ENCODE measurements at regions not wholly inside any gene's neighbourhood (a gene's known extent, or its start where the extent isn't known, plus 50 kb on each side); places are given as distances from the start of the nearest gene placed in this dataset.

DNA sequence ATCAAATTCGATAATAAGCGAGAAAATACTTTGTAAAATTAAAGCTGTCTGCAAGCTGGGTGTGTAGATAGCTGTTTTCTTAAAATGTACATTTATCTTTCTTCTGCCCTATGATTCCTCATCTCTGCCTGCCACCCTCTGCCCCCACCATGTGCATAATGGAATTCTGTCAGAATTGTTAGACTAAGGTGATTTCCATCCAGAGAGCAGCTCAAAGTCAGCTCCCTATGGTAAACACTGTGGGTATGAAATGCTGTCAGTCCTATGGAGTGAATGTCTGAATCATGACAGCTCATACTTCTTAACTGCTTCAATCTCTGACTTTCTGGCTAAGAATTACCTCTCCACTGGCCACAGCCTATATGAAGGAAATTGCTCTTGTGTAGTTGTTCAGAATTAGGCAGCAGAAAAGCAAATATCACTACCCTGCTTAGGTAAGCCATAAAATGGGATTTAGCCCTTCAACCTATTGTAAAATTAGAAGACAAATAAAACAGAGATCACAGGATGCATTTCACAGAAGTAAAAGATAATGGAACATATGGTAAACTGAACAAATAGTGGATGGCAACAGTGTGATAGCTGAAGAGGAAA, 137.7 kb downstream of the CD8B2 start (continued):
- TF ChIP-seq ZNF274 (IDR thresholded peaks at IDR 0.05; ENCODE audit: low read depth, low read length) (no peak), EZH2 (IDR thresholded peaks at IDR 0.05) (no peak)

DNA sequence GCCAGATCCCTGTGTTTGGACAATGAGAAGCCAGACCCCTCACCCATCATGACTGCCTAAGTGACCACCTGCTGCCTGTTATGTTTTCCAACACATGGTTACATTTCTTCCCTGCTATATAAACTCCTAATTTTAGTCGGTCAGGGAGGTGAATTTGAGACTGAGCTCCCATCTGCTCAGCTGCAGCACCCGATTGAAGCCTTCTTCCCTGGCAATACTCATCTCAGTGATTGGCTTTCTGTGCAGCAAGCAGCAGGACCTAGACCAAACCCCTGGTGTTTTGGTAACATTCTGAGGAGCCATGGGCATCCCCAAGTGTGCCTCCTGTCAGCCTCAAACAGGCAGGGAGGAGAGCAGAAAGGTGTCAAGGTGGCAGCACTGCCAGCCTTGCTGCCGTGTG, 141.2 kb downstream of the CD8B2 start:
- ATAC-seq (no peak), DNase-seq (ENCODE audit: low read depth, low spot score) (no peak)
- Histone ChIP-seq H3K36me3 (ENCODE audit: control insufficient read depth in 1 of 2, insufficient read depth in 2 of 2, low read length in 2 of 2) (no peaks in the 10 kb centered on the region), H2AFZ (ENCODE audit: low read depth, low read length, poor library complexity, severe bottlenecking) (no peak overlapping the region), H3K9ac (ENCODE audit: low read length) (no peak overlapping the region), H3K4me1 (ENCODE audit: control insufficient read depth in 1 of 2, insufficient read depth in 2 of 2, low read length in 2 of 2) (no peaks in the 10 kb centered on the region), H4K20me1 (ENCODE audit: insufficient read depth) (no peaks in the 10 kb centered on the region), H3K27ac (ENCODE audit: low read depth, low read length) (no peak overlapping the region), H3K27me3 (ENCODE audit: insufficient read depth, low read length) (0 out of 2 replicates have a peak, but pooled peaks cover 3% of the 10 kb centered on the region), H3K4me2 (ENCODE audit: low read length) (no peak overlapping the region), H3K9me2 (ENCODE audit: insufficient read depth) (no peaks in the 10 kb centered on the region), H3K9me3 (ENCODE audit: control insufficient read depth in 1 of 2, insufficient read depth in 1 of 2, low read depth in 1 of 2, low read length in 2 of 2) (peaks cover 0 to 3% of the 10 kb centered on the region in 2 experiments; a peak in 1 of 4 replicates), H3K79me2 (ENCODE audit: insufficient read depth, low read length) (no peaks in the 10 kb centered on the region), H3K4me3 (replicated peaks in 1 of 2; ENCODE audit: low read depth in 1 of 2, low read length in 2 of 2) (no peak overlapping the region)
- ChIA-PET CTCF (no interaction called here), POLR2A (no interaction called here), RAD21 (ENCODE audit: low non-redundant PET in 1 of 2, low total read pairs in 2 of 2, uncharacterized antibody in 2 of 2, unreplicated experiment in 2 of 2) (no interaction called here)
- no TSS peak for BruUV-seq (replicated peaks)
- TF ChIP-seq, protein P1, sequence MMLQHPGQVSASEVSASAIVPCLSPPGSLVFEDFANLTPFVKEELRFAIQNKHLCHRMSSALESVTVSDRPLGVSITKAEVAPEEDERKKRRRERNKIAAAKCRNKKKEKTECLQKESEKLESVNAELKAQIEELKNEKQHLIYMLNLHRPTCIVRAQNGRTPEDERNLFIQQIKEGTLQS (IDR thresholded peaks at IDR 0.05) = no peak
- no peak for TF ChIP-seq FOSL1 (IDR thresholded peaks at IDR 0.05; ENCODE audit: low read depth)
- TF ChIP-seq, protein P2, sequence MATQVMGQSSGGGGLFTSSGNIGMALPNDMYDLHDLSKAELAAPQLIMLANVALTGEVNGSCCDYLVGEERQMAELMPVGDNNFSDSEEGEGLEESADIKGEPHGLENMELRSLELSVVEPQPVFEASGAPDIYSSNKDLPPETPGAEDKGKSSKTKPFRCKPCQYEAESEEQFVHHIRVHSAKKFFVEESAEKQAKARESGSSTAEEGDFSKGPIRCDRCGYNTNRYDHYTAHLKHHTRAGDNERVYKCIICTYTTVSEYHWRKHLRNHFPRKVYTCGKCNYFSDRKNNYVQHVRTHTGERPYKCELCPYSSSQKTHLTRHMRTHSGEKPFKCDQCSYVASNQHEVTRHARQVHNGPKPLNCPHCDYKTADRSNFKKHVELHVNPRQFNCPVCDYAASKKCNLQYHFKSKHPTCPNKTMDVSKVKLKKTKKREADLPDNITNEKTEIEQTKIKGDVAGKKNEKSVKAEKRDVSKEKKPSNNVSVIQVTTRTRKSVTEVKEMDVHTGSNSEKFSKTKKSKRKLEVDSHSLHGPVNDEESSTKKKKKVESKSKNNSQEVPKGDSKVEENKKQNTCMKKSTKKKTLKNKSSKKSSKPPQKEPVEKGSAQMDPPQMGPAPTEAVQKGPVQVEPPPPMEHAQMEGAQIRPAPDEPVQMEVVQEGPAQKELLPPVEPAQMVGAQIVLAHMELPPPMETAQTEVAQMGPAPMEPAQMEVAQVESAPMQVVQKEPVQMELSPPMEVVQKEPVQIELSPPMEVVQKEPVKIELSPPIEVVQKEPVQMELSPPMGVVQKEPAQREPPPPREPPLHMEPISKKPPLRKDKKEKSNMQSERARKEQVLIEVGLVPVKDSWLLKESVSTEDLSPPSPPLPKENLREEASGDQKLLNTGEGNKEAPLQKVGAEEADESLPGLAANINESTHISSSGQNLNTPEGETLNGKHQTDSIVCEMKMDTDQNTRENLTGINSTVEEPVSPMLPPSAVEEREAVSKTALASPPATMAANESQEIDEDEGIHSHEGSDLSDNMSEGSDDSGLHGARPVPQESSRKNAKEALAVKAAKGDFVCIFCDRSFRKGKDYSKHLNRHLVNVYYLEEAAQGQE (IDR thresholded peaks at IDR 0.05; ENCODE audit: low read depth) = no peak
- TF ChIP-seq SRF (IDR thresholded peaks at IDR 0.05; ENCODE audit: low read depth) = no peak
- TF ChIP-seq POLR2A (IDR thresholded peaks at IDR 0.05; ENCODE audit: borderline replicate concordance, extremely low read depth, insufficient read depth, insufficient read length) = no peak
- TF ChIP-seq ZNF274 (IDR thresholded peaks at IDR 0.05; ENCODE audit: low read depth, low read length) = no peak
- no peak for TF ChIP-seq EGR1 (IDR thresholded peaks at IDR 0.05; ENCODE audit: low read depth)
- no peak for TF ChIP-seq ELF1 (IDR thresholded peaks at IDR 0.05; ENCODE audit: borderline replicate concordance, low read depth)
- no peak for TF ChIP-seq ZFX (IDR thresholded peaks at IDR 0.05)
- TF ChIP-seq TCF7L2 (IDR thresholded peaks at IDR 0.05; ENCODE audit: borderline replicate concordance, extremely low read depth, insufficient read depth, insufficient read length) = no peak
- no peak for TF ChIP-seq CBX3 (IDR thresholded peaks at IDR 0.05; ENCODE audit: low read depth)
- intact Hi-C loops (cut with micrococcal nuclease) = no loop called here

All from HCT116 (cell line).